ENCODE measurements at regions not wholly inside any gene's neighbourhood (a gene's known extent, or its start where the extent isn't known, plus 50 kb on each side); places are given as distances from the start of the nearest gene placed in this dataset.
"Not testable (repeated sequence)": the region's sequence is repeated elsewhere in the genome, so short reads cannot be mapped to it uniquely, and the experiment has no call there.

DNA sequence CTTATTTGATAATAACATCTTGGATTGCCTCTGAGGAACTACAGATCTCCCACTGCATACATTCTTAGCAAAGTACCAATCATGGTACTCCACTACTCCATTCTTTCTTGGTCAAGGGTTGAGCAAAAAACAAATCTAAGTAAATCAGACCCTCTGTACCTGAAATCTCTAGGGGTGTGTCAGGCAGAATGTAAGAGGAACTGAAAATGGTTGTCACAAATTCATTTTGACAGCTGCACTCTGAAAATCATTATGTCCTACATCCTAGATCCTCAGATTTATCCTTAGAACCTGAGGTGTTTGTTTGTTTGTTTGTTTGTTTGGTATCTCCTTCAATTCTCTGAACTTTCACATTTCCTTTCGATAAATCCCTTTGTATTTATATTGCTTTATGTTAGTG, 433.2 kb upstream of the BTBD3 start:
- DNase-seq = no peak

DNA sequence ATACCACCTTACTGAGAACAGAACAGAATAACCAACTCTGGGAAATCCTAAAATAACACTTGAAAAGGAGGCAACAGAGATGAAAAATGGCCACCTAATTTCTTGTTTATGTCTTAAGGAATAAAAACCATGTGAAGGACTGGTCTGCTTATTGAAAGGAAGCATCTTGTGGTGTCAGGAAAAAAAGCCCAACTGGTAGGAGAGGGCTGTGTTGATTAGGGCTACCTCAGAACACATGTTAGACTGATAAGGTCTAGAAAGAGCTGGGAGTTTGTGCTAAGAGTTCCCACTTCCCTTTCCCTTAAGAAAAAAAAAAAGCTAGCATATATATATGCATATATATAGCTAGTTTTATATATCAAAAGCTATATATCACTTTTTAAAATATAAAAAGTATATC, 425.3 kb upstream of the BTBD3 start:
- no peak for DNase-seq

DNA sequence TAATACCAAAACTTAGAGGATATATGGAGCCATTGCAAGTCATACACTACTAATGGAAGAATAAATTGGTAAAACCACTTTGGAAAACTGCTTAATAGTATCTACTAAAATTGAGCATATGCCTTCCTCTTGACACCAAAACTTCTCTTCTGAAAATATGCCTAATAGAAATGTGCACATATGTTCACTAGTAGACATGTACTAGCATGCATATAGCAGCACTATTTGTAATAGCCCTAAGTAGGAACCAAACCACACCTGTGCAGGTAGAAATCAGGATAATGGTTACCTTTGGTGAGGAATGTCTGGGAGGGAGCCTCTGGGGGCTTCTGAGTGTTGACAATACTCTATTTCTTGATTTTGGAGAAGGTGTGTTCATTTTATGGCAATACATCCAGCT, 424.8 kb upstream of the BTBD3 start:
- no peak for DNase-seq

DNA sequence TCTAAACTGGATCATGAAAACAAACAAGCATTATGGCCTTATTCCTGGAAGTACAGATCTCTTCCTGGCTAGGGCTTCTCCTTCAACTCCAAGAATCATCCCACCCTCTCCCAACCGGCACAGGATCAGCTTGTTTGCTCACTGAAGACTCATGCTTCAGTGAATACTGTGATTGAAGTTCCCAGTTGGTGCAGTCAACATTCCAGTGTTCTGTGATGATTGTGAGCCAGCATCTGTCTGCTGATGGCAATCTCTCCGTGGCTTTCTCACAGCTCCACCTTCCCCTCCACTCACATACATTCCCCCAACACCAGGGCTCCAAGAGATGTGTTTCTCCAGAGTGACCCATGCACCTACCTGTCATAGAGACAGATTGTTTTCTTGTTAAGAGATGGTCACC, 421.3 kb upstream of the BTBD3 start:
- DNase-seq = peak; percentile 9

DNA sequence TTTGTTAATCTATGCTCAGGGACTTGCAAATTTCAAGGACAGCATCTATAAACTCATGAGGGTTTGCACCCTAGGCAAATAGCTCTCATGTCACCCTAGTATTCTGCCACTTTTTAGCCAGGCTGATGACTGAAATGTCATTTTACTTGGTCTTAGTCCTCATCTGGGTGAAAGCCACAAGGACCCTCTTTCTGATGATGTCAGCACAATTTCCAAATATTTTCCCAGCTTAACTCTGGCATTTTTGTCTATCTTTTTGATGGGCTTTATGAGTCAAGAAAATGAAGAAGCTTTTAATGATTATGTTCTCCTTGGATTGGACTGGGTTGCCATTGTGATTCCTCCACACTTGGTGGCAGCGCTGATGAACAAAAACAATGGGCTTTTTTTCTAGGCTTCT, 420.1 kb upstream of the BTBD3 start:
- peak; percentile 37 for DNase-seq

DNA sequence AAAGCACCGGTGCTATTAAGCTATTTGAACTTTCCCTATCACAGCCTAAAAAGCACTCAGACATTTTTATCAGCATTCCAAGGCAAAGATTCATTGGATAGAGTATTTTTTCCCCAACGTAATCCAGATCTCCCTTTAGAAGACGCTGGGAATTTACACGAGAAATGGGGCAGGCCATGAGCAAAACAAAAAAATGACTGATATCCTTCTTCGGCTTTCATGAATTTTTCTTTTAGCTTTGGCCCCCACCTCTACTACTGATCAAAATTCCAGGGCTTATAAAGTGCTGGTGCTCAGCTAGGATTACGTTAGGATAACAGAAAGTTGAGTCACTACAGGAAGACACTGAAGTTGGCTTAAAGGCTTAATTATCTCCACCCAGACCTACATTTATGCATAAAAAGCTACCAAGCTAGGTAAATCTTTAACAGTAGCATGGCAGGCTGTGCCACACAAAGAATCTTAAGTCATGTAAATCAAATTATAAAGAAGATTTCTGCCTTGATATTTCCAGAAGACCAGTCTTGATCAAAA, 418.5 kb upstream of the BTBD3 start:
- DNase-seq = no peak

DNA sequence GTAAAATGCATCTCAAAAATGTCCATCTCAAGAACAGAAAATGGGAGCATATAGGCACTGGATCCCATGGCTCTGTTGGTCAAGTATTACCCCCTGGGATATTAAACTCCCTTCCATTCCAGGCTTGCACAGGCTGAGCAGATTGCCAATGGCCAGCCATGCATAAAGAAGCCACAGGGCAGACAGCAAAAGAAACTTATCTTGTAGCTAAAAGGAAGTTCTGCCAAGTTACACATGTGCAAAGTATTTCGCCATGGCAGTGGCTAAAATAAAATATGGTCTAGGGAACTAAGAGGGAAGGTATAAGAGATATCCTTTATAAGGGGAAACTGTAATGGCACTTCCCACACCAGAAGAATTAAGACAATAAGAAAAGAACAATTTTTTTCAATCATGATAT, 415.6 kb upstream of the BTBD3 start:
- DNase-seq = no peak

DNA sequence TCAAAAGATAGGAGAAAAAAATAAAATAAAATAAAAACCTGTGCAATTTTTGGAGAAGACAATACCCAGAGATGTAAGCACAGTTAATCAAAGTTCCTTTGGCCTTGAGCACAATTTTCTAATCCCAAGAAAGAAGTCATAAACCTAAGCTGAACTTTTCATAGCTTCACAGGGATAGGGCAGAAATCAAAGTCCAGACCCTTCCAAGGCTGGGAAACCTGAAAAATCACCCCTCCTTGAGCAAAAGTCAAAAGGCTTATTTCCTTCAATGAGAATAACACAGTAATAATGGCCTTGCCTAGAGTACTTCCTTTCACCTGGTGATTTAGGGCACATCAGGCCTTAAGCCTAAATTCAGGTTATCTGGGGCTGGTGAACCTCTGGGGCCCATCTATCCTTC, 415.0 kb upstream of the BTBD3 start:
- DNase-seq = no peak

DNA sequence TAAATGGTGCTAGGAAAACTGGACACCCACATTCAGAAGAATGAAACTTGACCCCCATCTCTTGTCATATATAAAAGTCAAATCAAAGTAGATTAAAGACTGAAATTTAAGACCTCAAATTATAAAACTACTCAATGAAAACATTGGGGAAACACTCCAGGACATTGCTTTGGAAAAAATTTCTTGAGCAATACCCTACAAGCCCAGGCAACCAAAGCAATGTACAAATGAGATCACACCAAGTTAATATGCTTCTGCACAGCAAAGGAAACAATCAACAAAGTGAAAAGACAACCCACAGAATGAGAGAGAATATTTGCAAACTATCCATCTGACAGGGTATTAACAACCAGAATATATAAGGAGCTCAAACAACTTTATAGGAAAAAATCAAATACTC, 407.9 kb upstream of the BTBD3 start:
- DNase-seq = no peak

DNA sequence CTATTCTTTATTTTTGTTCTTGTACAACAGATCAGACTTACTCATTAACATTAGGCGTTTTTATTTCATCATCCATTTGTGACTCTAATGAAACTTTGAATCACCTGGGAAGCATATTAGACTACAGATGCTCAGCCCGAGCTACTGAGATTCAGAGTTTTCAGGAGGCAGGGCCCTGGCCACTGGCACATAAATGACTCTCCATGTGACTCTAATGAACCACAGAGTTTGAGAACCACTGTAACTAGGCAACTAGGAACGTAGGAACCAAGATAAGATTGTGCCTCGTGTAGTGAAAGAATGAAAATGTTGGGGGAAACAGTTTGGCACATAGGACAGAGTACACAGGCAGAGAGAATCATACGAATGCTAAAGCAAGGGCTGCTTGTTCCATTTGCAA, 405.9 kb upstream of the BTBD3 start:
- DNase-seq = no peak

DNA sequence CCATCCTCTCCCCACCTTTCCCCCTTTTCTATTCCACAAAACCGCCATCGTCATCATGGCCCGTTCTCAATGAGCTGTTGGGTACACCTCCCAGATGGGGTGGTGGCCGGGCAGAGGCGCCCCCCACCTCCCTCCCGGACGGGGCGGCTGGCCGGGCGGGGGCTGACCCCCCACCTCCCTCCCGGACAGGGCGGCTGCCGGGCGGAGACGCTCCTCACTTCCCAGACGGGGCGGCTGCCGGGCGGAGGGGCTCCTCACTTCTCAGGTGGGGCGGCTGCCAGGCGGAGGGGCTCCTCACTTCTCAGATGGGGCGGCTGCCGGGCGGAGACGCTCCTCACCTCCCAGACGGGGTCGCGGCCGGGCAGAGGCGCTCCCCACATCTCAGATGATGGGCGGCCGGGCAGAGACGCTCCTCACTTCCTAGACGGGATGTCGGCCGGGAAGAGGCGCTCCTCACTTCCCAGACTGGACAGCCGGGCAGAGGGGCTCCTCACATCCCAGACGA, 404.4 kb upstream of the BTBD3 start:
- not testable (repeated sequence) for DNase-seq

DNA sequence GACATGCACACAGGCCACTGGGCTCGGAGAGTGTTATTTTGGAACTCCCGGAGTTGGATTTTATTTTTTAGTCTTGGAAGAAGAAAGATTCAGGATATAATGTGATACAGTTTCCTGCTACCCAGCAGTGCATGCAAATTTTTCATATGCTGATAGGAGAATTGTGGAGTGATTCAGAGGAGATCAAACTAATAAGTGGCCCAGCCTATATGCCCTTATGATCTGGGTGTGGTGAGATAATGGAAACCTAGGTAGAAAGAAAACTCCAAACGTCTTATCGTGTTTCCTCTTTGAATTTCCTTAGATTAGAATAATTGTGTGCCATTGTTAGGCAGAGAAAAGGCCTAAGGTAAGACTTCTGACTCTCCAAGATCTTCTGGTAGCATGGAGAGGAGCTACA, 401.2 kb upstream of the BTBD3 start:
- no peak for DNase-seq

DNA sequence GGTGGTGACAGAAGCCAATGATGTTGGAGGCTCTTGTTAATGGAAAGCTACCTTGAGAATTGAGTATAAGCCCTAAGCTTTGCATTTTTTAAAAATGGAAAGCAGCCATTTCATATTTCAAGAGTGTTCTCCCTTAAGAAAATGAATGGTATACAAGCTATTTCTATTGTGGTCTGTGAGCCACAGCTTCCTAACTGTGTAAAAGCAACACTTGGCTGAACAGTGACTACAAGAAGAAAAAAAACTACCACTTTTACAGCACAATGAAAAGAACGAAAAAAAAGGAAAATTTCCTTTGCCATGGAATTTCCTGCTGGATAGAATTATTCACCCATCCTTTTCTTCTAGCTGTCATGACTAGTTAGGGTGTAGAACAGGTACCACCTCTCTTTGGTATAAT, 397.1 kb upstream of the BTBD3 start:
- no peak for DNase-seq

DNA sequence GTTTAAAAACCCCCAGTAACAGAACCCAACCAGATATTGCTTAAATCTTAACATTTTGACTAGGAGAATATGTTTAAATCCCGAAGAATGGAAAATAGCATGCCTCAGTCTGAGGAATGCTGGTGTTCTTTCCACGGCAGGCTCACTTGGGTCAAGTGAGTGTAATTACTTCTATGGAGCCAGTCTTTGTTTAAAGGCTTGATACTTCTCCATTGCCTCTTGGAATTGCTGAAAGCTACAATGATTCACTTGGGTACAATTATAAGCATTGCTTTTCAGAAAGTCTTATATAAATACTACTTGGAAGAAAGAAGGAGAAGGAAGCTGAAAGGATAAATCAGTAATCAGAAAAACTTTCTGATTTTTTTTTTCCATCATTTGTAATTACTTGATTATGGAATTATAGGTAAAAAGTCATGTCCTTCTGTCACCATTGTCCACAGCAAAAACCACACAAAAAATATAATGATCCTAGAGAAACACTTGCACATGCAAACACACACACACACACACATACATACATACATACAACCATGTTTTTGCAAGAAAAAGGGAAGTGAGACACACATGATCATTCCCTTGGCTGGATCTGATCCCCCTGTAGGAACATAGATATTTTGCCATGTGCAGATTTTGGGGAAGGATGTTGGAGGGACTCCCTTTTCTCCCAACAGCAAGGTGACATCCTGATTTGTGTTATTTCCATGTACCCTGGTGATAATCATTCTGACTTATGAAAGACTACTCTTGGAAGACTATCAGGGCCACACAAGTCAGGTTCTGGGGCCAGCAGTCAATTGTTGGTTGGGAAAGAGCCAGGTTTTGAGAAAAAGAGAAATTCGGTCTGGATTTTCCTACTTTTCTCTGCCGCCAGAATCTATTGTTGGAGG, 396.0 kb upstream of the BTBD3 start:
- DNase-seq = no peak

DNA sequence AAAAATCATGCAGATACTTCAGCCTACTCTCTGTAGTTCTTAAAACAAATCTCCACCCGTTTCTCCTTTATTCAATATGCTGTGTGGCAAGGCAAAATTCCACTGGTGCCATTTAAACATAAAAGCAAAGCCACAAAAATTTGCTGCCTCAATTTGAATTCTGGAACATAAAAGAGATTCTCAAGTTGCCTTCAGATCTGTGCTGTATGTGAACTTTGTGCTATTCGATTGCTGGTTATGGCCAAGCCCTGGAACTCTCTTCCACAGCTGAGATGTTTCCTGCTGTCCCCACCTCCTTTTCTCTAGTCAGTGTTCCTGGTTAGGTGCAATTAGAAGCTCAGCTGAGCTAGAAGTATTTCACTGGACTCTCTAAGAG, 395.3 kb upstream of the BTBD3 start:
- no peak for DNase-seq

DNA sequence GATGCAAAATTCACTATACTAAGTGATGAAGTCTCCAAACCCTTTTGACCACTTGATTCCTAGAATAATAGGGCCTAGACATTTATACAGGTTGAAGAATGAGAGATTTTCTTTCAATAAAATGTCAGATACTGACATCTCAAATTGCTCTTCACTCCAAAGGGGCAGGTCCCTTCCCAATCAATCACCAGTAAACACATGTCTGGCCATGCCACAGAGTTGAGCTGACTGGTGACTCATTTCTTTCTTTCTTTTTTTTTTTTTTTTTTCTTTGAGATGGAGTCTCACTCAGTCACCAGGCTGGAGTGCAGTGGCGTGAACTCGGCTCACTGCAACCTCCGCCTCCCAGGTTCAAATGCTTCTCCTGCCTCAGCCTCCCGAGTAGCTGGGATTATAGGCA, 388.6 kb upstream of the BTBD3 start:
- DNase-seq = no peak

DNA sequence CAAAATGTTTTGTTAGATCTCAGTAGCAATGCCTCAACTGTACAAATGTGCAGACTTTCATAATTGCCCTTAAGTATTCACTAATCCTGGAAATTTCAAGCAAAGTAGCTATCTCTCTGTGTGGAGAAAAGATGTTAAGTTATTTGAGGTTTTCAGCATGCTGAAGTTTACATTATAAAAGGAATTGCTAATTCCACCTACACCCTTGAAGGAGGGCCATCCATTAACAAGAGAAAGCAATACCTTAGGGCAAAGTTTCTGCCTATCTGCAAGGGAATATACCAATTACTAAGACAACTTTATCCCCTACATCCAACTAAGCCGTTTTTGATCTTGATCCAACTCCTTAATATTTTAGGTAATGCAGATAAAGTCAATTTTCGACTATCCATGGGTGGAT, 380.7 kb upstream of the BTBD3 start:
- no peak for DNase-seq

DNA sequence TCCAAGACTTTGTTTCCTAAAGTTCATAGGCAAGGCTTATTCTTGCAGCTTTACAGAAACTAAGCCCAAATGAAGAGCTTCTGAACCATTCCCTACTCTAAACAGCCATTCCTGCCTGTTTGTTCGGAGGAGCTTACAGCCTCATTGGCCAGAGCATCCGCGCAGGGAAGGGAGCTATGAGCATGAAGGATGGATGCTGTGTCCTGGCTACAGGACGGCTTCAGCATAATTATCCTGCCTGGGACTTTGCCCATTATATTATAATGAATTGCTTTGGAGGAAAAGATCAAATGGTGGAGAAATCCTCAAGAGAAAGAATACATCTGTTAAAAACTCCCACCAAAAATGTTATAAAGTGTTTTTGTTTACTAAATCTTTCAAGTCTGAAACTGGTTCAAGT, 378.2 kb upstream of the BTBD3 start:
- DNase-seq = no peak

DNA sequence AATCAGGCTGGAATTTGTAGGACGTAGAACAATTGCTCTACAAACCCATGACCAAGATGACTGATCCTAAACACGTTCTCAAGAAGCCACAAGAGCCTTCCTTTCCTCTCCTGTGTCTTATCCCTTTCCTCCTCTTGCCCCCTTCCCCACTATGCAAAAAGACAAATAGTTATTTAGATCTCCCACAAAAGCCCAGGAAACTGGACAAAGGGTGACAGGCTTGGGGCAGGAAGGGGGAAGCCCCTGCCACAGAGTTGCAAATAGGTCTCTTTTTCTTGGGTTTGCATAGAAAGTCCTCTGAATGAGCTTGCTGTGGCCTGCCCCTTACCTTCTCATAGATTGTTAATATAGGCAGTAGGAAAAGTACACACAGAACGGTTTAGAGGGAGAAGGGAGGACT, 377.1 kb upstream of the BTBD3 start:
- DNase-seq = no peak

DNA sequence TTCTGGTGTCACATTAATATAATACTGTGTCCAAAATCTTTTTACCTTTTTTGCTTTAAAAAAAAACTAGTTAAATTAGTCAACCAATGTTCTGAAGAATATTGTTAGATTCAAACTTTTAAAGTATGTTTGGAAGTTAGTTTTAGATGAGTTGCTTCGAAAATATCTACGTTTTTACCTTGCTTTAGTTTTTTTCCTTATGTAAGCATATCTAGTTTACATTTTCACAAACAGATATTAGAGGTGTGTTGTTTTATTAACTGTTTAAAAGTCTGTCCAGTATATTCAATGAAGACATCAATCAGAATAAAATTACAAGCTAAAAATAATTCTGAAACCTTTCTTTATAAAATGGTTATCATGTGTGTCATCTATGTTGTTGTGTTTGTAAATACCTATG, 375.0 kb upstream of the BTBD3 start:
- no peak for DNase-seq

DNA sequence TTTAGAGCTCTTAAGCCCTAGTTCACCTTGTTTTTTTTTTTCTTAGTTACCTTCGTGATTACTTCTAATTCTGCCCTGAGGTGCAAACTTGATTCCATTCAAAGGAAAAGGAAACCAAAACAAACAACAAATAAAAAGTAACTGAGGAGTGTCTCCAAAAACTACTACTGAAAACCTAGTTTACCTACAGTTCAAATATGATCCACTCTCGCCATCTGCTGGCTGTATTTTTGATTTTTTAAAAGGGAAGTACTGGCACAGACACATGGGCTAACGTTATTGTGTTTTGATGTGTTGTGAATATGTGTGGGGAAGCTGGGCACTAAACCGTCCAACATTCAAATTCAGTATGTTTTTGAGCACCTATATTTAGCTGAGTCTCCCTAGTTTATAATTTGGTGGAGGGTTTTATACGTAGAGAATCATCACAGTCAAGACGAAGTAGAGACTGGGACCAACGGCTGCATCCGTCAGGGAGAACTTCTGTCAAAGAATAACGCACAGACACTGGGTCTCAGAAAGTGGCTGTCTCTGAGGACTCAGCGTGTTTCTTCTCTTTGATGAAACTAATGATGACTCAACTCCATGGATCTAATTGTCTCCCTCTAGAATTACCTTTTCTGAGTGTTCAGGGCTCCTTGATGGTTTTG, 373.5 kb upstream of the BTBD3 start:
- peak; percentile 62 for DNase-seq

DNA sequence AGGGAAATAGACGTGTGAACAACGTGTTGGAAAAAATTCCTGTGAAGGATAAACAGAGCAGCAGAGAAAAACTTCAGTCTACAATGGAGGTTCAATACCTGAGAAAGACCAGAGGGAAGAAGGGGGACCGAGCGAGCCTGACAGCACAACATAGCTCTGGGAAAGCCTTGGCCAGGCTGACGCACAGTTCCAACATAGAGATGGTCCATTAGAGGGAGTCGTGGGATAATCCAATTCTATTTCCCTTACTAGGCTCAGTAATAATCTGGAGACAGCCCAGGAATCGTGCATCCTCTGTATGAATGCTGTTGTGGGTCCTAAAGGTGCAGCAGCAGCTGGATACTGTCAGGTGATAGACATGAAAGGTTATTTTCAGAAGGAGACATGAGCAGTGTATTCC, 370.8 kb upstream of the BTBD3 start:
- DNase-seq = no peak

DNA sequence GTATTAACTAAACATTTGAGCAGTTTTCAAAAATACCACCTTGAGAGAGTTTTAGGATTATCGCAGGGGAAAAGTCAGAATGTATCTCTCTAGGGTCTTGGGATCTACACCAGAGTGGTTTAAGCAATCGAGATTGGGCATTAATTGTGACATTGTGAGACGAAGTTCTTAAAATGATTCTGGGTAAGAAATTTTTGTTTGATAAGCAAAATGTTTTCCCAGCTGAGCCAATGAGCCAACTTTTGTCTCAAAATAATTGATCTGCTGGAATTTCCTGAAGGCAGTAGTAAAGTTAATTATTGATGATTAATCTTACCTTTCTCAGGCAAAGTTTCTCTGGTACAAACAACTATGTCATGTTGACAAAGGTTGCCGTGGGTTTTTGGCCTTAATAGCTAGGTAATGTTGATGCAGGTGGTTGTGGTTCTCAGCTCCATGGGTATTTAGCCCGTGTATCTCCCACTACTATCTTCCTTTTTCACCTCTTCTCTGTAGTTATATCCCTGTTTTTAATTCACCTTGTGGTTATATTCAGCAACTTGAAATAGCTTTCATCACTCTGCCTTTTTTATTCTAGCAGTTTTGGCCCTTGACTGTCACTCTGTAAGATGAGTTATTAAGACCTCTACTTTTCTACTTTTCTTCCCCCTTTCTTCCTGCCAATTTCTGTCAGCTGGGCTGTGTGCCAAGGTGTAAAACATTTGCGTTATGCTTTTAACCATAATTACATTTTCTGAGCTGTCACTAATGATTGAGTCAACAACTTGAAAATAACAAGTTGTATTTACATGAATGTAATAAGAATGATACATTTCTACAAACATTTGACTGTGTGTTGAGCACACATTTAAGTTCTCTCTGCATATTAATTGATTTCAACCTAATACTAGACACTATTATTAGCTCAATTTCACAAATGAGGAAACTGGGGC, 368.3 kb upstream of the BTBD3 start:
- DNase-seq = no peak

Data from retina (tissue), 1 donor.